ENCODE measurements at regions not wholly inside any gene's neighbourhood (a gene's known extent, or its start where the extent isn't known, plus 50 kb on each side); places are given as distances from the start of the nearest gene placed in this dataset.

- no peak for TF ChIP-seq CTCF (IDR thresholded peaks at IDR 0.05; ENCODE audit: borderline replicate concordance, extremely low read depth, insufficient read depth)
- DNase-seq, result no peak
- FAIRE-seq, result no peak
- H3K4me3 ChIP-seq (ENCODE audit: low read length in 3 of 3), result no peak overlapping the region
- H3K9me3 ChIP-seq (ENCODE audit: control insufficient read depth in 2 of 3, insufficient read depth in 1 of 3, low read length in 3 of 3), result no peaks in the 10 kb centered on the region
- H3K36me3 ChIP-seq (ENCODE audit: control insufficient read depth in 2 of 3, insufficient read depth in 3 of 3, low read length in 3 of 3), result no peaks in the 10 kb centered on the region
- H3K27ac ChIP-seq (ENCODE audit: low read depth in 2 of 2, low read length in 2 of 2), result no peak overlapping the region
- intact Hi-C loops (cut with DNase I), result no loop called here
- H3K27me3 ChIP-seq (ENCODE audit: control insufficient read depth, insufficient read depth, low read length), result no peaks in the 10 kb centered on the region
- H3K9ac ChIP-seq (ENCODE audit: low read length in 3 of 3), result no peak overlapping the region
- H3K4me1 ChIP-seq (ENCODE audit: control insufficient read depth in 2 of 3, insufficient read depth in 2 of 3, low read depth in 1 of 3, low read length in 3 of 3), result no peaks in the 10 kb centered on the region
Observed at GRCh38 chr3:64392001-64392400, 166.7 kb upstream of the PRICKLE2 start.

GRCh38 chr3:64390893-64391292 lies 165.6 kb upstream of the PRICKLE2 start:
- intact Hi-C loops (cut with DNase I), result no loop called here
- Histone ChIP-seq H3K36me3 (ENCODE audit: control insufficient read depth in 2 of 3, insufficient read depth in 3 of 3, low read length in 3 of 3) (no peaks in the 10 kb centered on the region), H3K4me1 (ENCODE audit: control insufficient read depth in 2 of 3, insufficient read depth in 2 of 3, low read depth in 1 of 3, low read length in 3 of 3) (no peaks in the 10 kb centered on the region), H3K9ac (ENCODE audit: low read length in 3 of 3) (no peak overlapping the region), H3K9me3 (ENCODE audit: control insufficient read depth in 2 of 3, insufficient read depth in 1 of 3, low read length in 3 of 3) (no peaks in the 10 kb centered on the region), H3K4me3 (ENCODE audit: low read length in 3 of 3) (no peak overlapping the region), H3K27ac (ENCODE audit: low read depth in 2 of 2, low read length in 2 of 2) (no peak overlapping the region), H3K27me3 (ENCODE audit: control insufficient read depth, insufficient read depth, low read length) (no peaks in the 10 kb centered on the region)
- no peak for TF ChIP-seq CTCF (IDR thresholded peaks at IDR 0.05; ENCODE audit: borderline replicate concordance, extremely low read depth, insufficient read depth)
- DNase-seq, result no peak
- no peak for FAIRE-seq

GRCh38 chr3:64388886-64389285 lies 163.6 kb upstream of the PRICKLE2 start:
- intact Hi-C loops (cut with DNase I), result no loop called here
- no peak for TF ChIP-seq CTCF (IDR thresholded peaks at IDR 0.05; ENCODE audit: borderline replicate concordance, extremely low read depth, insufficient read depth)
- Histone ChIP-seq H3K4me3 (ENCODE audit: low read length in 3 of 3) (no peak overlapping the region), H3K27ac (ENCODE audit: low read depth in 2 of 2, low read length in 2 of 2) (no peak overlapping the region), H3K9ac (ENCODE audit: low read length in 3 of 3) (no peak overlapping the region), H3K4me1 (ENCODE audit: control insufficient read depth in 2 of 3, insufficient read depth in 2 of 3, low read depth in 1 of 3, low read length in 3 of 3) (no peaks in the 10 kb centered on the region), H3K9me3 (ENCODE audit: control insufficient read depth in 2 of 3, insufficient read depth in 1 of 3, low read length in 3 of 3) (no peaks in the 10 kb centered on the region), H3K27me3 (ENCODE audit: control insufficient read depth, insufficient read depth, low read length) (no peaks in the 10 kb centered on the region), H3K36me3 (ENCODE audit: control insufficient read depth in 2 of 3, insufficient read depth in 3 of 3, low read length in 3 of 3) (no peaks in the 10 kb centered on the region)
- no peak for DNase-seq
- FAIRE-seq, result no peak

DNA sequence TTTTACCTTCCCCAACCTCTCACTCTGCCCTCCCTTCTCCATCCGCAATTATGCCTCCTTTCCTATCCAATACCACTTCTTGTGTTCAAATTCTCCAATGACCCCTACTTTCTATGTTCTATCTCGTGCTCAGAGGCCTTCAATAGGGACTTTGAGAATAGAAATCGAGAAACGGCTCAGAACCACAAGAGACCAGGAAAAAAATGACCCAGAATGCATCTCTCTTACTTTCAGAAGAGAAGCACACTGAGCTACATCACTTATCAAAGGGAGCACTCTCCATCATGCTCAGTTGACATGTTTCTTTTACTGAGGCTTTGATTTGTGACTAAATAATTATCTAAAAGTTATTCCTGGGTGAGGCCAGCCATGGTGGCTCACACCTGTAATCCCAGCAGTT lies 162.4 kb upstream of the PRICKLE2 start:
- Histone ChIP-seq H3K9me3 (ENCODE audit: control insufficient read depth in 2 of 3, insufficient read depth in 1 of 3, low read length in 3 of 3) (no peaks in the 10 kb centered on the region), H3K4me3 (ENCODE audit: low read length in 3 of 3) (no peak overlapping the region), H3K27ac (ENCODE audit: low read depth in 2 of 2, low read length in 2 of 2) (no peak overlapping the region), H3K36me3 (ENCODE audit: control insufficient read depth in 2 of 3, insufficient read depth in 3 of 3, low read length in 3 of 3) (no peaks in the 10 kb centered on the region), H3K27me3 (ENCODE audit: control insufficient read depth, insufficient read depth, low read length) (no peaks in the 10 kb centered on the region), H3K4me1 (ENCODE audit: control insufficient read depth in 2 of 3, insufficient read depth in 2 of 3, low read depth in 1 of 3, low read length in 3 of 3) (no peaks in the 10 kb centered on the region), H3K9ac (ENCODE audit: low read length in 3 of 3) (no peak overlapping the region)
- FAIRE-seq (no peak), DNase-seq (no peak)
- intact Hi-C loops (cut with DNase I), result no loop called here
- no peak for TF ChIP-seq CTCF (IDR thresholded peaks at IDR 0.05; ENCODE audit: borderline replicate concordance, extremely low read depth, insufficient read depth)

Measured in kidney (tissue), 13 donors.